WERI-Rb-1 (cell line): ENCODE measurements at regions not wholly inside any gene's neighbourhood (a gene's known extent, or its start where the extent isn't known, plus 50 kb on each side); places are given as distances from the start of the nearest gene placed in this dataset.
A peak's percentile ranks its signal among the peaks of the same experiment; 100 is the strongest.

Experiments used
- DNase-seq: peaks from one replicate; pipeline ENCODE4 v3.0.0-alpha.2; 2020
- H3K27ac ChIP-seq: fragments of 250-450 bp; sonication (Bioruptor Pico); 2 replicates; pipeline ENCODE4 v1.5.1; 2020; ENCODE audit warnings: mild to moderate bottlenecking, moderate library complexity
- H3K27me3 ChIP-seq: fragments of 250-450 bp; sonication (Bioruptor Pico); 2 replicates; pipeline ENCODE4 v1.5.1; 2021; ENCODE audit warnings: mild to moderate bottlenecking, low read depth, moderate library complexity; ENCODE audit not compliant: insufficient read depth, severe bottlenecking
- H3K36me3 ChIP-seq: fragments of 250-450 bp; sonication (Bioruptor Pico); 2 replicates; pipeline ENCODE4 v1.5.1; 2020; ENCODE audit warnings: mild to moderate bottlenecking, moderate library complexity
- H3K4me3 ChIP-seq: 2 replicates; pipeline ENCODE4 v1.5.1; 2011; ENCODE audit warnings: low read depth, mild to moderate bottlenecking, control low read depth, low read length
- H3K9me3 ChIP-seq: fragments of 250-450 bp; sonication (Bioruptor Pico); 2 replicates; pipeline ENCODE4 v1.5.1; 2021; ENCODE audit warnings: mild to moderate bottlenecking, moderate library complexity; ENCODE audit not compliant: severe bottlenecking
- CTCF ChIP-seq: IDR thresholded peaks from 2 replicates; pipeline ENCODE4 v1.5.1; 2011; ENCODE audit warnings: low read depth, mild to moderate bottlenecking, control low read depth, inconsistent platforms, low read length

- no peaks in the 10 kb centered on the region for H3K36me3 ChIP-seq
- no peak for TF ChIP-seq CTCF
- DNase-seq: no peak
- H3K27me3 ChIP-seq: no peaks in the 10 kb centered on the region
- H3K27ac ChIP-seq: no peak overlapping the region
- no peak overlapping the region for H3K4me3 ChIP-seq
- H3K9me3 ChIP-seq: no peaks in the 10 kb centered on the region
Observed at GRCh38 chr14:88128816-88129215, 123.9 kb downstream of the GPR65 start.

GRCh38 chr14:88129306-88130056 lies 124.5 kb downstream of the GPR65 start:
- Histone ChIP-seq H3K27me3 (no peaks in the 10 kb centered on the region), H3K36me3 (no peaks in the 10 kb centered on the region), H3K27ac (no peak overlapping the region), H3K4me3 (no peak overlapping the region), H3K9me3 (no peaks in the 10 kb centered on the region)
- no peak for DNase-seq
- 0 out of 2 replicates have a peak, but pooled peaks have one; percentile 2 for TF ChIP-seq CTCF

- Histone ChIP-seq H3K27me3 (no peaks in the 10 kb centered on the region), H3K36me3 (no peaks in the 10 kb centered on the region), H3K9me3 (no peaks in the 10 kb centered on the region), H3K4me3 (no peak overlapping the region), H3K27ac (no peak overlapping the region)
- DNase-seq: no peak
- TF ChIP-seq CTCF: no peak
Observed at GRCh38 chr14:88130057-88130432, 125.1 kb downstream of the GPR65 start.
